D721Med (cell line): ENCODE measurements at regions not wholly inside any gene's neighbourhood (a gene's known extent, or its start where the extent isn't known, plus 50 kb on each side); places are given as distances from the start of the nearest gene placed in this dataset.

ENCODE experiments used
- DNase-seq: peaks from one replicate; pipeline ENCODE4 v3.0.0; 2011; ENCODE audit warnings: low spot score; ENCODE audit not compliant: insufficient read length
- FAIRE-seq: peaks from 2 replicates; lab custom pipeline; 2011; peaks lifted over from hg19 to GRCh38; lab: Jason Lieb, UNC
- CTCF ChIP-seq: IDR thresholded peaks from 2 replicates; pipeline ENCODE4 v1.5.1; 2012; ENCODE audit warnings: mild to moderate bottlenecking, control low read depth; ENCODE audit not compliant: insufficient read depth; ENCODE audit errors: missing control alignments

GRCh38 chr5:130687085-130687733 is 477.8 kb downstream of the HINT1 start:
- no peak for TF ChIP-seq CTCF
- FAIRE-seq: no peak

GRCh38 chr5:130678637-130679036 is 486.4 kb downstream of the HINT1 start:
- TF ChIP-seq CTCF: no peak
- FAIRE-seq (no peak), DNase-seq (no peak)

More at GRCh38 chr5:130687085-130687733, 477.8 kb downstream of the HINT1 start:
- no peak for DNase-seq

GRCh38 chr5:130666462-130666861 is 498.6 kb downstream of the HINT1 start:
- no peak for TF ChIP-seq CTCF
- DNase-seq (no peak), FAIRE-seq (no peak)

DNA sequence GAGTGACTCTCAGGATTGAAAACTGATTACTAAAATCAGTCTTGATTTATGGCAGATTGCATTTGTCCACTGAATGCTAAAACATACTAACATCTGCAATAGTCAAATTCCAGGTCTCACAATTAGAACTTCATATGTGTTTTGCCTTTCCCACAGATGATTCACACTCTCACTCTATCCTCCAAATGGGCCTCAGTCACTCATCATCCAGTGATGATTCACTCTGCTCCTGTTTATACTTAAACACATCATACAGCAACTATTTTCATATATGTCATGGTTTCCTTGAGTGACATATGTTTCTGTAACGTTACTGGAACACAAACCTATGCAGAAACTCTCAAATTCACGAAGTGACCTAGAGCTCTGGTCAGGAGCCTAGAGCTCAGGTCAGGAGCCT is 512.9 kb downstream of the HINT1 start:
- no peak for TF ChIP-seq CTCF
- no peak for FAIRE-seq
- DNase-seq: no peak

DNA sequence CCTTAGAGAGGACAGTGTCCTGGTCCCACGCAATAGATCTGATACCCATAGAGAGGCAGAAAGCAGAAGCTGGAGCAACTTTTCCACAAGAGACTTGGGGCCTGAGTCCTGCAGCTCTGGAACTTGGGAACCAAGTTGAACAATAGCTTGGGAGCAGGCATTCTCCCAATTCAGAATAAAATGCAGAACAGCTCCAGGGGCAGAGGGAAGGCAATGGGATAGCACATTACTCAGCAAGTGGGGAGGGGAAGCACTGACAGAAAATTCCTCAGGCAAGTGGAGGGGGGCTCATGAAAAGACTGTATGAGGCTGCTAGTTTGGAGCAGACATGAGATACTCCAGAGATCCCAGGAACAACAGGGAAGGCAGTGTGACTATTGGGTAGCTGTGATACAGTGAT is 513.6 kb downstream of the HINT1 start:
- no peak for TF ChIP-seq CTCF
- no peak for DNase-seq
- no peak for FAIRE-seq

- DNase-seq: no peak
- no peak for TF ChIP-seq CTCF
- no peak for FAIRE-seq
These were observed 521.7 kb downstream of the HINT1 start for GRCh38 chr5:130643321-130643720.

- FAIRE-seq: no peak
- no peak for TF ChIP-seq CTCF
- DNase-seq: no peak
These were observed 522.6 kb downstream of the HINT1 start for GRCh38 chr5:130642461-130642860.
